ENCODE measurements at regions not wholly inside any gene's neighbourhood (a gene's known extent, or its start where the extent isn't known, plus 50 kb on each side); places are given as distances from the start of the nearest gene placed in this dataset.
"Not testable (repeated sequence)": the region's sequence is repeated elsewhere in the genome, so short reads cannot be mapped to it uniquely, and the experiment has no call there.

- no peak for DNase-seq
Observed at GRCh38 chr18:8995096-8995495, 107.4 kb upstream of the NDUFV2 start.

- DNase-seq: no peak
Observed at GRCh38 chr18:8996771-8997432, 105.6 kb upstream of the NDUFV2 start.

DNA sequence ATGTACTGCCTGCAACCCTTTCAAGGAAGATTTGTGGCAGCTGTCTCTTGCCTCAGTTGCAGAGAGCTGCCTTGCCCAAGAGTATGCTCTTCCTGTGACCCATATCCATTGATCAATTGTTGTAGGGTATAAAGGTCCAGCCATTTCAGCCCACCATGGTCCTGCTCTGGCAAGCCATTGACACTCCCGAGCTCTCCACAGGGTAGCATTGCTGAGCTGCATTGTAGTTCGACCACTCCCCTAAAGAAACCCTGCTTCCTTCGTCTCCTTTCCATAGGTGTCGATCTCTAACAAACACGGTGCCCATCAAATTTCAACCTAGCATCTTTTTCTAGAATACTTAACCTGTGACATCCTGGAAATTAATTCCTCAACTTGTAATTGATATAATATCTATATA lies 104.9 kb upstream of the NDUFV2 start:
- DNase-seq: no peak

DNA sequence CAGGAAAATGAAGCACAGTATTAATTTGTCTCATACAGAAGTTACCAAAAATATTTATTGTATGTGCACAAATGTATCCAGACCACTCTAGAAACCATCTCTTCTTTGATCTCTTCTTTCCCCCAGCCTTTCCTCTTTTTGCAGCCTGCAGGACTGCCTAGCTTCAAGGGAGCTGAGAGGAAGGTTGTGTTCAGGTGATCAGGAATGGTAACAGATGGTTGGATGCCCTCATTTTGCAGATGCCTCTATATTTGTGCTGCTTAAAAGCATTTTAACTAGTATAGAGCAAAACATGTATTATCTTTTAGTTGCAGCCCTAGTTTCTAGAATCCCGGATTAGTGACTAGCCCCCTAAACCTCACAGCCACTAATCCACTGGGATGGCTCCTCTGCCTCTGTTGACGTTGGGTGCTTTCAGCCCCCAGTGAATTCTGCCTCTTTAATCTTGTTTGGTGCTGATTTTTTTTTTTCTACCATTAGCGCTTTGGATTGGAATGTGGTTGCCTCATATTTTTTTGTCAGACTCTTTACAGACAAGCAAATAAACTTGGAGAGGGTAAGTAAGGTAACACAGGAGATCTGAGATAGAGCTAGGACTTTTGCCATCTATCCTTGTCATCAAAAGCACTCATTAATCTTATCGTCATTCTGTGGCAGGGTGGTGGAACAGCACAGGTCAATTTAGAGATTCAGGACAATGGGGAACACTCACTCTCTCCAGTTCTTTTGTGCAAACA lies 103.8 kb upstream of the NDUFV2 start:
- DNase-seq: no peak

DNA sequence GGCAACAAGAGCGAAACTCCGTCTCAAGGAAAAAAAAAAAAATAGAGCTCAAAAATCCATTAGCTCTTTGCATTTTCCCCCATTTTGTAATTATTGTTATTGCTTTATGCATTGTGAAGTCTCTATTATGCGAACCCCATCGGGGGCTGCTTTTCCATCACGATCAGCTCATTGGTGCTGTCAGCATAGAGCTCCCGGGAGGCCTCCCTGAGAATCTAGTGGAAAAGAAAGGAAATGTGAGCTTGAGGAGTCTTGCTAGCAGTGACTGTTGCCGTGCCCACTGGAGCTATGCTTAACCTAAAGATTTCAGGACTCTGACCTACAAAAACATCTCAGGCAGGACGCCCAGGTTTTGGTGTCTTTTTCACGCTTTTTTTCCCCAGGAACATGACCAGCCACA lies 102.6 kb upstream of the NDUFV2 start:
- DNase-seq: no peak

- DNase-seq: no peak
Observed at GRCh38 chr18:9000733-9001132, 101.8 kb upstream of the NDUFV2 start.

- DNase-seq: no peak
Observed at GRCh38 chr18:9001209-9001608, 101.3 kb upstream of the NDUFV2 start.

GRCh38 chr18:9003406-9004100 lies 98.9 kb upstream of the NDUFV2 start:
- no peak for DNase-seq

DNA sequence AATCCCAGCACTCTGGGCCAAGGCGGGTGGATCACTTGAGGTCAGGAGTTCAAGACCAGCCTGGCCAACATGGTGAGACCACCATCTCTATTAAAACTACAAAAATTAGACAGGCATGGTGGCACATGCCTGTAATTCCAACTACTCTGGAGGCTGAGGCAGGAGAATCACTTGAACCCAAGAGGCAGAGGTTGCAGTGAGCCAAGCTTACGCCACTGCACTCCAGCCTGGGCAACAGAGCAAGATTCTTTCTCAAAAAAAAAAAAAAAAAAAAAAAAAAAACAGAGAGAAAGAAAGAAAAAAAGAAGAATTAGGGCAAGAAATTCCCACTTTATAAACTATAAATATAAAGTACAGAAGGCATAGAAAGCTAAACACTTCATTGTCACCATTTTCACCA lies 98.2 kb upstream of the NDUFV2 start:
- DNase-seq: not testable (repeated sequence)

DNA sequence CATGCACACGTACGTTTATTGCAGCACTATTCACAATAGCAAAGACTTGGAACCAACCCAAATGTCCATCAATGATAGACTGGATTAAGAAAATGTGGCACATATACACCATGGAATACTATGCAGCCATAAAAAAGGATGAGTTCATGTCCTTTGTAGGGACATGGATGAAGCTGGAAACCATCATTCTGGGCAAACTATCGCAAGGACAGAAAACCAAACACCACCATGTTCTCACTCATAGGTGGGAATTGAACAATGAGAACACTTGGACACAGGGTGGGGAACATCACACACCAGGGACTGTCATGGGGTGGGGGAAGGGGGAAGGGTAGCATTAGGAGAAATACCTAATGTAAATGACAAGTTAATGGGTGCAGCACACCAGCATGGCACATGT lies 94.8 kb upstream of the NDUFV2 start:
- not testable (repeated sequence) for DNase-seq

GRCh38 chr18:9008200-9008708 lies 94.2 kb upstream of the NDUFV2 start:
- DNase-seq: no peak

DNA sequence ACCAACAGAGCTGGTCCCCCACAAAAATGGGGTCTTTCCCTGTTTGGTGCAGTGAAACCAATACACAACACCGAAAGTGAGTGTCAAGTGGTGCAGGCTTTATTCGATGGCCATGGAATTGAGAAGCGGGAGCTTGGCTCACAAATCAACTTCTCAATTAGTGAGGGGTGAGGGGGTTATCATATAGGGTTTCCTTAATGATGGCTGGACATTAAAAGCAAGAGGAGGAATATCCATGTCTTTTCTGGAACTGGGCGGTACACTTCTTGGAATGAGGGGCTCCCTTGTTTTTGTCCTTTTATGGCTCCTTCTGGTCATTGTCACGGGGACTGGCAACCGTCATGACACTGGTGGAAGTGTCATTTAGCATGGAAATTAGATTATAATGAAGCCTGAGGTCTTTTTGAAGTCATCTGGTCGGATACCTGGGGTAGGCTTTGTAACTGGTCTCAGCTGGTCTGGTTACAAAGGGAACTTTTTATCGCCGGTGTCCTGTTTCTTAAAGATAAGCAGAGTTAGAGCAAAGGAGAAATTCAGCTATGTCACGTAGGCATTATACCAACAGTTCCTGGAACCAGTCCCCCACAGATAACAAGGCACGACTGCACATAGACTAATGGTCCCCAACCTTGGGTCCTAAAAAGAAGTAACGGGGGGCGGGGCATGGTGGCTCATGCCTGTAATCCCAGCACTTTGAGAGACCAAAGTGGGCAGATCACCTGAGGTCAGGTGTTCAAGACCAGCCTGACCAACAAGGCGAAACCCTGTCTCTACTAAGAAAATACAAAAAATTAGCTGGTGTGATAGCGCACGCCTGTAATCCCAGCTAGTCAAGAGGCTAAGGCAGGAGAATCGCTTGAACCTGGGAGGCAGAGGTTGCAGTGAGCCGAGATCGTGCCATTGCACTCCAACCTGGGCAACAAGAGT lies 93.5 kb upstream of the NDUFV2 start:
- no peak for DNase-seq

DNA sequence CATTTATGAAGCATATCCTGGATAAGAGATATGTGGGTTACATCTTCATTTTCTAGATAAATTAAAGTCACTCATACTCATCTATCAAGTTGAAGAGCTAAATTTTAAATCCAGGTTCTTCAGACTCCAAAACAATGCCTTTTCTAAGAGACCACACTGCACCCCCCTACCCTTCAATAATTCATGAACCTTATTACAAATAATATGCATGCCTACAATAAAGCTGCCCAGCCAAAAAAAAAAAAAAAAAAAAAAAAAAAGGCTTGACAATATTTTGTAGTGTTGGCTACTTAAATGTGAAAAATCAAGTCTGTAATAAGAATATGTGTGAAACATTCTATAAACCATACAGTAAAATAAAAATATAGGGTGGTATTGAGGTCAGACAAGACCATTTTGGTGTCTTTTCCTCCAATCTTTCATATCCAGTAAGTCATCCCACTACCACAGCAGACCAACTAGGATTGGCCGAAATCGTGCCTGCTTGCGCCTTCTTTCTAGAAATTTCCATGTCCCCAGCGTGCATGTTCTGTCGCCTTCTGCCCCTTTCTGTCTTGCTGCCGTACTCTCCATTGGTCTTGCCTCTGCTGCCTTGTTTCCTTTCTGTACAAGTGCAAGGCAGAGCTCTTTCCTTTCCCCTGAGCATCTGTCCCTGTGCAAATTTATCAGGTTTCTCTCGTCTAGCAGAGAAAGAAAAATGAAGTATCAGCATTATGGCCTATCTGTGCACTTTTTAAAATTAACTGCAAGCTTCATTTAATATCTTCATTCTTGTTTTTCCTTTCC lies 92.6 kb upstream of the NDUFV2 start:
- no peak for DNase-seq

DNA sequence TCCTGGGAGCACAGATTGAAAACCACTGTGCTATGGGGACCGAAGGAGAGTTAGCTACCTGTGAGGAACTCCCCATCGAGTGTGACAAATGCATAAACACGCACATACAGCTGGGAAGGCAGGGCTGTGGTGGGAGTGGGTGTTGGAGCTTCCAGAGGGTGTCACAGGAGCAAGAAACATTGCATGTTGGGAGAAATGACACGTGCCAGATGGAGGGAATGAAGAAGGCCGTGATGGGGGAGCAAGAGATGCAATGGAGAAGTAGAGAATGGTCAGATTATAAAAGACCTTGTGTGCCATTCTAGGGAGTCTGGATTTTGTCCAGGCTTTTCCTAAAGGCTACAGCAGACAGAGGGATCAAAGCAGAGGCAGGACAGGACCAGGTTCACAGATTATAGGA lies 91.1 kb upstream of the NDUFV2 start:
- no peak for DNase-seq

DNA sequence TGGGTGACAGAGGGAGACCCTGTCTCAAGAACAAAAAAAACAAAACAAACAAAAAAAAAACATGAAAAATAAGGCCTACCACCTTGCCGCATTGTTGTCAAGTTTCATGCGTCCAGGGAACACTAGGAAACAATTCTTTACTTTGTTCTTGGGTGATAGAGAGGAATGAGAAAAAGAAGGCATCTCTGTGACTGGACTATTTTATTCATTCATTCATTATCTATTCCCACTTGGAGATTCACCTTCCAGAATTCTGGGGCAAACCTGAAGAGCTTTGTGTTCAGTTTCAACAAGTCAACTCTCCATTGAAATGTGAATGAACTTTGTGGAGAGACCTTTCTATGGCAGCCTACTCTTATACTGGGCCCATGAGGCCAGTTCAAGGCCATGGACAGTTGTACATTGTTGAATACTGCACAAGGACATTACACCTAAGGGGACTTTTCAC lies 88.5 kb upstream of the NDUFV2 start:
- DNase-seq: no peak

GRCh38 chr18:9015689-9016088 lies 86.8 kb upstream of the NDUFV2 start:
- DNase-seq: no peak

DNA sequence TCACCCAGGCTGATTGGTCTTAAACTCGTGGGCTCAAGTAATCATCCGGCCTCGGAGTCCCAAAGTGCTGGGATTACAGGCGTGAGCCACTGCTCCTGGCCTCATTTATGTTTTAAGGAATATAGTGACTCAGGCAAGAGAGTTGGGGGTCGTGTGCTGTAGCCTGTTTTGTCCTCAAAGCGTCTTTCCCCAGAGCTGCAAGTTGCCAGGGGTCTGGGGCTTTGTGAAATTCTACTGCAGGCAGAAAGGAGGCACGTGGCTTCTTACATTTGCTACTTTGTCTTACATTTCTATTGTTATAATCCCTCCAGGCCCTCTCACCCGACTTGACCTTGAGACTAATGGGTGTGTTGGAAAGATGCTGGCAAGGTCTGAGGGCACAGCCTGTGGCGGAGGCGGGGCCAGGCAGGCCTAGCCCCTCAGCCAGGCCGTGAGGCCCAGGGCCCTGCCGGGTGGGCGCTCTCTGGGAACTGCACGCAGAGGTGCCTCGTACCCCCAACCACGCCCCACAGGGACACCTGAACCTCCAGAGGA lies 85.8 kb upstream of the NDUFV2 start:
- DNase-seq: no peak

DNA sequence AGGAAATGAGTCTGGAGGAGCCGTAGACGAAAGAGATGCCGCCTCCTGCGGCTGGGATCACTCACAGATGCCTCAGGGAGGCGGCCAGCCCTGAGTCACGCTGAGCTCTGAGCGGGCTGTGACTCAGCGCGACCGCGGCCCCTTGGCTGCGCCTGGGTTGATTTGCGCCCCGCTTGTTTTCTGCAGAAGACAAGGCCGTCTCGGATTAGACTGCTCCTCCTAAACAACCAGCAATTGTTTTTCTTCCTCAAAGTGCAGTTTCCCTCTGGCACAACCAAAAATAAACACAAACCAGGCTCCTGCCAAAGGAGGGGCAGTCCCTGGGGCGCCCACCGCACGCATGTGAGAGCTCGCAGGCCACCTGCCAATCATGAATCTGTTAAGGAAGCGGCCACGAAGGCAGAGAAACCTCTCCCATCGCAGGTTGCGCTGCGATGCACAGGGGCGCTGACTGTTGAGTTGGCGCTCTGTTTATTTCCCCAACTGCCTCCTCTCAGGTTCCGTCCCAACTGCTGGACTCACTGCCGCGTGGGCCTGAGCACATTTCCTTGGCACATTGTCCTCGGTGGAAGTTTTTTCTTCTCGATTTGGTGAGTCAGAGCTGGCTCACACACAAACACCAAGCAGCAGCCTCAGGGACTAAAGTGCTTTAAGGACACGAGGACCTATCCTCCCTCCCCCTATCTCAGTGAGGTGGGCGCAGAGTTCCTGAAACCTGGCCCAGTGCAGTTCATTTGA lies 85.2 kb upstream of the NDUFV2 start:
- DNase-seq: no peak

GRCh38 chr18:9017905-9018227 lies 84.6 kb upstream of the NDUFV2 start:
- no peak for DNase-seq

DNA sequence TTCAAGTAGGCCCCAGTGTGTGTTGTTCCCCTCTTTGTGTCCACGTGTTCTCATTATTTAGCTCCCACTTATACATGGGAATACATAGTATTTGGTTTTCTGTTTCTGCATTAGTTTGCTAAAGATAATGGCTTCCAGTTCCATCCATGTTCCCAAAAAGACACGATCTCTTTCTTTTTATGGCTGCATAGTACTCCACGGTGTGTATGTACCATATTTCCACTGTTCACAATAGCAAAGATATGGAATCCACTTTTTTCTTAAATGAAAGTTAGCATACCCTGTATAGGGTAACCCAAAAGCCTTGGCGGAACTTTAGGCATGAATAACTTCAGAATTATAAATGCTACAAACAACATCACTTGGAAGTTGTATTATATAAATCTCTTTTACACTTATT lies 83.4 kb upstream of the NDUFV2 start:
- DNase-seq: no peak

- no peak for DNase-seq
Observed at GRCh38 chr18:9020221-9020620, 82.3 kb upstream of the NDUFV2 start.

All from NCI-H526 treated with DMSO at 0.1 percent for 48 hours (cell line).